HepG2 (cell line): ENCODE measurements at regions not wholly inside any gene's neighbourhood (a gene's known extent, or its start where the extent isn't known, plus 50 kb on each side); places are given as distances from the start of the nearest gene placed in this dataset.
A peak's percentile ranks its signal among the peaks of the same experiment; 100 is the strongest.

Experiments
- ATAC-seq: fragments of 200-7000 bp; cut with Tn5 transposase; 3 replicates; pipeline ENCODE4 v1.9.1; 2020; ENCODE audit warnings: mild to moderate bottlenecking, moderate library complexity
- BruUV-seq: library from RNA; stranded (reverse); fragments of 400-500 nt; replicated peaks from 2 replicates; lab custom pipeline; 2021; lab: Mats Ljungman, UMichigan
- CTCF ChIA-PET: fragments of 300-600 bp; formaldehyde crosslinking; extraction: SDS; loops from one replicate; lab custom pipeline; 2021; ENCODE audit warnings: low total read pairs, inconsistent platforms, low intra/inter-chr PET ratio; lab: Yijun Ruan, JAX
- POLR2A ChIA-PET: fragments of 350-600 bp; sonication (Branson Sonifier 250); formaldehyde crosslinking; loops from one replicate; lab custom pipeline; 2020; ENCODE audit warnings: antibody characterized with exemption, inconsistent platforms; lab: Yijun Ruan, JAX
- DNase-seq: peaks from one replicate; pipeline ENCODE4 v3.0.0-alpha.2; 2015; ENCODE audit warnings: low spot score
- FAIRE-seq: peaks from 3 replicates; lab custom pipeline; 2011; peaks lifted over from hg19 to GRCh38; lab: Jason Lieb, UNC
- H2AFZ ChIP-seq: one replicate; pipeline ENCODE4 v1.6.1; 2011; ENCODE audit warnings: low read length, inconsistent platforms
- H3K27ac ChIP-seq: fragments of 300-600 bp; 3 replicates; pipeline ENCODE4 v1.8.0; 2011; ENCODE audit warnings: mixed run types, mild to moderate bottlenecking, mixed read lengths, low read length, inconsistent platforms; ENCODE audit not compliant: insufficient read depth; ENCODE audit errors: extremely low read length
- H3K27me3 ChIP-seq, 2 experiments: fragments of 200-600 bp in 1 of 2; 2 replicates in 1 of 2; 3 replicates in 1 of 2; pipeline versions ENCODE4 v1.6.0 to v1.8.0; 2011; ENCODE audit warnings: low read length in 2 of 2, mild to moderate bottlenecking in 2 of 2, moderate library complexity in 2 of 2, inconsistent platforms in 1 of 2; ENCODE audit not compliant: insufficient read depth in 2 of 2, control insufficient read depth in 1 of 2
- H3K36me3 ChIP-seq, 2 experiments: fragments of 200-600 bp in 1 of 2; replicated peaks in 1 of 2; 2 replicates in 1 of 2; 3 replicates in 1 of 2; pipeline versions ENCODE4 v1.5.1 to v1.8.0; 2011; ENCODE audit warnings: low read length in 2 of 2, inconsistent platforms in 1 of 2; ENCODE audit not compliant: insufficient read depth in 2 of 2, control insufficient read depth in 1 of 2
- H3K4me1 ChIP-seq: 2 replicates; pipeline ENCODE4 v1.5.1; 2012; ENCODE audit warnings: low read length, inconsistent platforms; ENCODE audit not compliant: insufficient read depth
- H3K4me2 ChIP-seq: 2 replicates; pipeline ENCODE4 v1.6.0; 2011; ENCODE audit warnings: low read depth, low read length, inconsistent platforms
- H3K4me3 ChIP-seq, 3 experiments: fragments of 200-600 bp in 1 of 3; sonication (generic), shearing (Covaris generic) in 1 of 3; replicated peaks in 1 of 3; 2 replicates each; pipeline ENCODE4 v1.5.1; 2011 to 2016; ENCODE audit warnings: low read length in 3 of 3, inconsistent platforms in 2 of 3, low read depth in 2 of 3, mild to moderate bottlenecking in 2 of 3, control low read depth in 1 of 3, mixed read lengths in 1 of 3; ENCODE audit not compliant: insufficient read depth in 1 of 3
- H3K79me2 ChIP-seq: one replicate; pipeline ENCODE4 v1.6.1; 2011; ENCODE audit warnings: low read length, inconsistent platforms; ENCODE audit not compliant: insufficient read depth
- H3K9ac ChIP-seq: 2 replicates; pipeline ENCODE4 v1.6.0; 2011; ENCODE audit warnings: mild to moderate bottlenecking, low read depth, low read length, inconsistent platforms; ENCODE audit not compliant: insufficient read depth
- H3K9me3 ChIP-seq: 2 replicates; pipeline ENCODE4 v1.5.1; 2012; ENCODE audit warnings: mild to moderate bottlenecking, low read length
- H4K20me1 ChIP-seq: 2 replicates; pipeline ENCODE4 v1.6.0; 2011; ENCODE audit warnings: inconsistent platforms, mild to moderate bottlenecking, low read length, moderate library complexity; ENCODE audit not compliant: insufficient read depth
- ARNTL ChIP-seq: sonication (generic); formaldehyde crosslinking; IDR thresholded peaks from 2 replicates; pipeline ENCODE4 v1.4.0; 2020; ENCODE audit warnings: mild to moderate bottlenecking, missing genetic modification reagents
- CEBPB ChIP-seq: IDR thresholded peaks from 2 replicates; pipeline ENCODE4 v1.6.1; 2011; ENCODE audit warnings: low read depth, low read length, improper control_type of control experiment, borderline replicate concordance
- HNRNPUL1 ChIP-seq: fragments of 200-400 bp; formaldehyde crosslinking; IDR thresholded peaks from 2 replicates; pipeline ENCODE4 v1.6.1; 2017; ENCODE audit warnings: low read depth, mild to moderate bottlenecking, low read length, moderate library complexity
- MEIS1 ChIP-seq: sonication (generic); formaldehyde crosslinking; IDR thresholded peaks from 2 replicates; pipeline ENCODE4 v1.9.0; 2021; ENCODE audit warnings: mild to moderate bottlenecking, missing genetic modification reagents, moderate library complexity, borderline replicate concordance
- NFIB ChIP-seq: sonication (generic); formaldehyde crosslinking; IDR thresholded peaks from 2 replicates; pipeline ENCODE4 v1.9.0; 2021; ENCODE audit warnings: missing genetic modification reagents, mild to moderate bottlenecking, borderline replicate concordance
- WGBS: methylation state at CpG from one replicate; pipeline ENCODE4 v1.1.6; 2017; ENCODE audit warnings: low lambda C conversion rate; 5-methylcytosine and 5-hydroxymethylcytosine counted together
- in situ Hi-C: cut with HindIII; loops from 2 replicates; pipeline ENCODE4 v1.10.0; 2017; ENCODE audit warnings: low pct_unique_long_range_greater_than_20kb; ENCODE audit not compliant: extremely low pct_ligation_motif_present
- intact Hi-C: fragments of 100-400 bp; cut with micrococcal nuclease; formaldehyde crosslinking; loops from one replicate; pipeline ENCODE4 v1.10.0; 2022; ENCODE audit not compliant: unreplicated experiment
- TF ChIP-seq, protein P1 (sequence below): sonication (generic); formaldehyde crosslinking; IDR thresholded peaks from 2 replicates; pipeline ENCODE4 v1.8.0; 2022; ENCODE audit warnings: mild to moderate bottlenecking, missing genetic modification reagents, borderline replicate concordance
- TF ChIP-seq, protein P2 (sequence below): sonication (generic); formaldehyde crosslinking; IDR thresholded peaks from 2 replicates; pipeline ENCODE4 v1.8.0; 2022; ENCODE audit warnings: missing genetic modification reagents, low read depth, mild to moderate bottlenecking, borderline replicate concordance

DNA sequence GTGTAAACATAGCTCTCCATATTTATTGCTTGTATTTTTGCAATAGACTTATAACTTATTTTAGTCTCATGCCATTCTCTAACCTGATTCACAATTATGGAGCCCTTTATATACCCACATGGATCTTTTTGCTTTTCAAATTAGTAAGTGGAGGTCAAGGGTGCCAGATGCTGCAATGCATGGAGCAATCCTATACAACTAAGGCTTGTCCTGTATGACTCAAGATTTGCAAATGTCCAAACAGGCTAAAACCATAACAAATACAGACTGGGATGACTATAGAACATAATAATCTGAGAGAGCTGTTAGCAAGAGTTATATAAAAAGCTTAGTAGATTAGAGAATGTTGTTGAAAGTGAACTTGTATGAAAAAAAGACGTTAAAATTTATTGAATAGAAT lies 690.4 kb upstream of the NRXN1 start:
- Histone ChIP-seq H3K4me1 (no peaks in the 10 kb centered on the region), H3K4me2 (no peak overlapping the region), H3K36me3 (no peaks in the 10 kb centered on the region), H2AFZ (no peak overlapping the region), H3K9me3 (peaks cover 6% of the 10 kb centered on the region), H3K9ac (no peak overlapping the region), H4K20me1 (no peaks in the 10 kb centered on the region), H3K27me3 (no peaks in the 10 kb centered on the region), H3K27ac (no peak overlapping the region), H3K79me2 (no peaks in the 10 kb centered on the region), H3K4me3 (no peak overlapping the region)
- ChIA-PET CTCF (no interaction called here), POLR2A (no interaction called here)
- no TSS peak for BruUV-seq
- no peak for ATAC-seq
- no peak for TF ChIP-seq NFIB
- TF ChIP-seq, protein P1, sequence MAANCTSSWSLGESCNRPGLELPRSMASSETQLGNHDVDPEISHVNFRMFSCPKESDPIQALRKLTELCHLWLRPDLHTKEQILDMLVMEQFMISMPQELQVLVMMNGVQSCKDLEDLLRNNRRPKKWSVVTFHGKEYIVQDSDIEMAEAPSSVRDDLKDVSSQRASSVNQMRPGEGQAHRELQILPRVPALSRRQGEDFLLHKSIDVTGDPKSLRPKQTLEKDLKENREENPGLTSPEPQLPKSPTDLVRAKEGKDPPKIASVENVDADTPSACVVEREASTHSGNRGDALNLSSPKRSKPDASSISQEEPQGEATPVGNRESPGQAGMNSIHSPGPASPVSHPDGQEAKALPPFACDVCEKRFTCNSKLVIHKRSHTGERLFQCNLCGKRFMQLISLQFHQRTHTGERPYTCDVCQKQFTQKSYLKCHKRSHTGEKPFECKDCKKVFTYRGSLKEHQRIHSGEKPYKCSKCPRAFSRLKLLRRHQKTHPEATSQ (CRISPR knock-in tag), result no peak
- no peak for FAIRE-seq
- no peak for DNase-seq
- WGBS, result 2% methylated on average over 1 of the region's 1 CpG
- in situ Hi-C loops, result loop anchor here (25.0 kb wide), 1 partner anchor 1185 kb away; no protein-coding TSS in a partner anchor
- intact Hi-C loops, result no loop called here

DNA sequence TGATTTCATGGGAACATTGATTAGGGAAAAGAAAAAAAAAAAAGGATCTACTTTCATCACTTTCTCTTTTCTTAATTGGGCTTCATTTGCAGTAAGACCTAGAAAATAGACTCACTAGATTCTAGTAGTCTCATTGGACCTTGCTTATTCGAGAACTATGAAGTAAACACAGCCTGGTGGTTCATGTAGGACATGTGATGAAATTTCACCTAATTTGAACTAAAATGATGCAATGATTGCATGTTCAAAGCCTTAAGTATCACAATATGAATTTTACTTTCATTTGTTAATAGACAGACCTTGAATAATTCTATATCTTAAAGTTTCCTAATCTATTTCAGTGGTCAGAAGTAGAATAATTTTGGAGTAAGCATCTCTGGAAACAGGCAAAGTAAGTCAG lies 688.9 kb upstream of the NRXN1 start:
- peaks cover 9% of the 10 kb centered on the region for H3K9me3 ChIP-seq
- H3K27ac ChIP-seq, result no peak overlapping the region
- no TSS peak for BruUV-seq
- intact Hi-C loops (no loop called here), in situ Hi-C loops (loop anchor here (25.0 kb wide), 1 partner anchor 1184 kb away; no protein-coding TSS in a partner anchor)
- peak; percentile 60; the same call in 1 of the 2 replicates for TF ChIP-seq CEBPB
- TF ChIP-seq MEIS1 (CRISPR knock-in tag), result no peak
- TF ChIP-seq ARNTL (CRISPR knock-in tag), result no peak
- TF ChIP-seq, protein P2, sequence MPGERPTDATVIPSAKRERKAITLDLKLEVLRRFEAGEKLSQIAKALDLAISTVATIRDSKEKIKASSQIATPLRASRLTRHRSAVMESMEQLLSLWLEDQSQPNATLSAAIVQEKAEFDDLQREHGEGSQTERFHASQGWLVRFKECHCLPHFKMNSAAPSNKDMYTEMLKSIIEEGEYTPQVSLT, result no peak
- TF ChIP-seq HNRNPUL1, result no peak
- no peak overlapping the region for H3K9ac ChIP-seq
- no peak overlapping the region for H3K4me3 ChIP-seq
- 0% methylated on average over 1 of the region's 1 CpG for WGBS
- no peak overlapping the region for H2AFZ ChIP-seq
- no peaks in the 10 kb centered on the region for H4K20me1 ChIP-seq
- H3K27me3 ChIP-seq, result no peaks in the 10 kb centered on the region
- ChIA-PET POLR2A (no interaction called here), CTCF (no interaction called here)
- no peaks in the 10 kb centered on the region for H3K36me3 ChIP-seq
- no peaks in the 10 kb centered on the region for H3K4me1 ChIP-seq
- DNase-seq (no peak), ATAC-seq (no peak), FAIRE-seq (no peak)
- no peak overlapping the region for H3K4me2 ChIP-seq
- H3K79me2 ChIP-seq, result no peaks in the 10 kb centered on the region
